BLaER1 treated with 17β-estradiol and CSF1 and Interleukin-3, amounts not matched to agents 10 nM and 100 nM (cell line): ENCODE measurements at regions not wholly inside any gene's neighbourhood (a gene's known extent, or its start where the extent isn't known, plus 50 kb on each side); places are given as distances from the start of the nearest gene placed in this dataset.

Experiments used
- H3K27ac ChIP-seq, 11 experiments: shearing (Covaris generic); formaldehyde crosslinking; 2 replicates each; pipeline ENCODE4 v1.8.1; 2022
- H3K27me3 ChIP-seq, 11 experiments: shearing (Covaris generic); formaldehyde crosslinking; 2 replicates each; pipeline ENCODE4 v1.8.1; 2022
- H3K36me3 ChIP-seq, 11 experiments: shearing (Covaris generic); formaldehyde crosslinking; 2 replicates each; pipeline ENCODE4 v1.8.1; 2022
- H3K4me1 ChIP-seq, 10 experiments: shearing (Covaris generic); formaldehyde crosslinking; 2 replicates each; pipeline ENCODE4 v1.8.1; 2022
- H3K4me2 ChIP-seq, 11 experiments: shearing (Covaris generic); formaldehyde crosslinking; 2 replicates each; pipeline ENCODE4 v1.8.1; 2022
- H3K4me3 ChIP-seq, 10 experiments: shearing (Covaris generic); formaldehyde crosslinking; 2 replicates each; pipeline ENCODE4 v1.8.1; 2022
- H3K9ac ChIP-seq, 11 experiments: shearing (Covaris generic); formaldehyde crosslinking; 2 replicates each; pipeline ENCODE4 v1.8.1; 2022
- H3K9me3 ChIP-seq, 11 experiments: shearing (Covaris generic); formaldehyde crosslinking; replicated peaks in 1 of 11; 2 replicates each; pipeline ENCODE4 v1.8.1; 2022
- H4K20me1 ChIP-seq, 11 experiments: shearing (Covaris generic); formaldehyde crosslinking; 2 replicates each; pipeline ENCODE4 v1.8.1; 2022
- Cebpa-rat ChIP-seq, 11 experiments: shearing (Covaris generic); IDR thresholded peaks; 2 replicates each; pipeline ENCODE4 v1.8.1; 2022

DNA sequence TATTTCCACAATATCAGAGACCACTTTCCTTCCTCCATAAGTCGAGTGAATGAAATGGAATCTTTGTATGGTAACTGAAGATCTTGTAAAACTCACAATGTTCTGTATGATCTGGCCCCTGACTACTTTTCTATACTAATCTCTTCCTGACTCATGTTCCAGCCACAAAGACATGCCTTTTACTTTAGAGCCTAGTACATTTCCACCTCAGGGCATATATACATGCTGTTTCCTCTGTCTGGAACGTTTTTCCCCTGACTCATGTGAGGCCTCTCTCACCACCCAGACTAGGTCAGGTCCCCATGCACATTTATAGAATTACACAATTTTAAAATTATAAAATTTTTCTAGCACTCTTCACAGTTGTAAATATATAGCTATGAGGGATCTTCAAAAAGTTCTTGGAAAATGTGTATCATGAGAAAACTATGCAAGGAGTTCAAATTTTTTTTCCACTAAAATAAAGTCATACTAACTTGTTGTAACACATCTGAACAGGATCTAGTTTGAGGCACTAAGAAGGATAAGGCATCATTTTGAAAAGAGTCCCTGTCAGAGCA is 208.8 kb downstream of the SH2D1A start:
- Histone ChIP-seq H3K27me3 (peaks cover 74 to 99% (median 91%) of the 10 kb centered on the region in 11 experiments), H3K9ac (no peak overlapping the region), H3K36me3 (no peaks in the 10 kb centered on the region), H3K9me3 (no peaks in the 10 kb centered on the region), H3K27ac (no peak overlapping the region), H3K4me1 (no peaks in the 10 kb centered on the region), H4K20me1 (no peaks in the 10 kb centered on the region), H3K4me2 (no peak overlapping the region), H3K4me3 (no peak overlapping the region)
- TF ChIP-seq Cebpa-rat (IDR thresholded peaks at IDR 0.05): no peak

DNA sequence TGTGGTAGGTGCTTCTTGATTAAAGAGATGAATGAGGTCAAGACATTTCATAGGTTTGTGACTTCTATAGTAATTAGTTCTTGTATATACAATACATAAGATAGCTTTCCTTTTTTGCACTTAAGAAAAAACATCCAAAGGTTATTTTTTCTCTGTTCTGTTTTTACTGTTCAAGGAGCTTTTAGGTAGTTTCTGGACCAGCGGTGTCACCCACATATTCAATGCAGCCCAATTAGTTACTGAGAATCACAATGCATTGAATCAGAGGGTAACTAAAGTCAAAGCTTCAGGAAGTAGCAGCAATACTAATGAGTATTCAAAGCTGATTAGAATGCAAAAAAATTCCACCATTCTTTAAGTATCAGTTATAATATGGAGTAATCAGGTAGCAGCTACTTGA is 211.6 kb downstream of the SH2D1A start:
- no peaks in the 10 kb centered on the region for H3K4me1 ChIP-seq
- no peak for TF ChIP-seq Cebpa-rat (IDR thresholded peaks at IDR 0.05)

DNA sequence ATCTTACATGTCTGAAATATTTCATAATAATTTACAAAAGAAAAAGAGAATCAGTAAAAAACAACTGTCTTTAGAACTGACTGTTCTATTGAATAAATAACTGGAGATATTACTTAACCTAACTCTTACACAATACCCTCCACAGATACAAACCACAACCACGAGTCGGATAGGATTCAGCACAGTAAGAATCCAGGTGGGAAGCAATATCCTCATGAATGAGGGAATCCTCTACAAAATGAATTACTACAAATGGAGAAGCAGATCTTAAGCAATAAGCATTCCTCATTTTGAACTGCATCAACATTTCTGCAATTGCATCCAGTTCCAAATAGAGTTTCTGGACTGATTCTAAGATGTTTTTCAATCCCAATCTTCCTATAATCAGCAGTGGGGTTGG is 227.1 kb downstream of the SH2D1A start:
- H3K9me3 ChIP-seq: no peaks in the 10 kb centered on the region
- H4K20me1 ChIP-seq: no peaks in the 10 kb centered on the region; a peak in 1 of 22 replicates
- no peak overlapping the region for H3K4me3 ChIP-seq
- H3K4me2 ChIP-seq: no peak overlapping the region
- H3K4me1 ChIP-seq: no peaks in the 10 kb centered on the region
- H3K36me3 ChIP-seq: no peaks in the 10 kb centered on the region
- TF ChIP-seq Cebpa-rat (IDR thresholded peaks at IDR 0.05): no peak
- no peak overlapping the region for H3K27ac ChIP-seq
- peaks cover 50 to 98% (median 88%) of the 10 kb centered on the region in 11 experiments for H3K27me3 ChIP-seq
- H3K9ac ChIP-seq: no peak overlapping the region

More for the DNA sequence above, 211.6 kb downstream of the SH2D1A start:
- Histone ChIP-seq H3K4me2 (no peak overlapping the region), H3K4me3 (no peak overlapping the region), H4K20me1 (0 out of 22 replicates have a peak, but pooled peaks cover 0 to 6% (median 0%) of the 10 kb centered on the region in 11 experiments), H3K27ac (no peak overlapping the region), H3K9ac (no peak overlapping the region), H3K9me3 (no peaks in the 10 kb centered on the region), H3K27me3 (peaks cover 75 to 99% (median 93%) of the 10 kb centered on the region in 11 experiments), H3K36me3 (no peaks in the 10 kb centered on the region)

DNA sequence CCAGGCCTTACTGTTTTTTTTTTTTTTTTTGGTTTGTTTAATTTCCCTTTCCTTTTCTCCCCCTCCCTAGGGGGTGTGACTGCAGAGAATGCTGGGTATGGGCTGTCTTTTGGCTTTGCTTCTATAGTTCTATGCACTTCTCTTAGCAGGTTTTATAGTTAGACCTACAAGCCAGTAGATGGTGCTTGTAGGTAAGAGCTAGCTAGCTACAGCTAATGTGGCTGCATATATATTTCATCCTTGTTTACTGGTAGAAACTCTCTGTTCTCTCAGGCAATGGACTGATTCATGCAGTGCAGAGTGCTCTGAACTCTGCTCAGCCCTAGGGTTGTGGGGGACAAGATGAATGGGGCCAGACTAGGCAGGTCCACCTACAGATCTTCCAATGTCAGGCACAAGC is 246.4 kb downstream of the SH2D1A start:
- H3K4me2 ChIP-seq: no peak overlapping the region
- peaks cover 0 to 11% (median 0%) of the 10 kb centered on the region in 11 experiments; a peak in 1 of 22 replicates for H3K9me3 ChIP-seq
- no peaks in the 10 kb centered on the region for H4K20me1 ChIP-seq
- no peak for TF ChIP-seq Cebpa-rat (IDR thresholded peaks at IDR 0.05)
- no peaks in the 10 kb centered on the region for H3K4me1 ChIP-seq
- H3K36me3 ChIP-seq: no peaks in the 10 kb centered on the region
- no peak overlapping the region for H3K9ac ChIP-seq
- H3K27me3 ChIP-seq: peaks cover 47 to 86% (median 84%) of the 10 kb centered on the region in 11 experiments; a peak in 21 of 22 replicates
- no peak overlapping the region for H3K4me3 ChIP-seq
- no peak overlapping the region for H3K27ac ChIP-seq

DNA sequence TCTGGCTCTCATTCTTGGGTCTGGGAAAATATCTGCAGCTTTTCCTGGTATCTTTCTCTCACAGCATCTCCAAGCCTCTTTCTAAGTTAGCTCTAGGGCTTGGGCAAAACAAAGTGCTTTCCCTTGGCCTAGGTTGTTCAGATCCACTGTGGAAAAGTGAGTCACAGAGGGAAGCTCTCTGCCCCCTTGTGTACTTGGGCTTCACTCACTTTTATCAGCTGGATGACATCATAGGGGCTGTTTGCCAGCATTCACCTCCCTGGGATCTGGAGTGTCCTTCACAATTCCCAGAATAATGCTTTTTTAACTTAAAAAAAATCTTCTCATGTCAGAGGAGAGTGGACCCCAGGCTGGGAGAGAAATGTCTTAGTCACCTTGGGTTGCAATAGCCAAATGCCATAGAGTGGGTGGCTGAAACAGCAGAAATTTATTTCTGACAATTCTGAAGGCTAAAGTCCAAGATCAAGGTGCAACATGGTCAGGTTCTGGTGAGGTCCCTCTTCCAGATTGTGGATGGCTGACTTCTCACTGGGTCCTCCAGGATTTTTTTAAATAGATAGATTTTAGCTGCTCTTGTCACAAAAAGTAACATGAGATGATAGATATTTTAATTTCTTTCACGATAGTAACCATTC is 247.8 kb downstream of the SH2D1A start:
- Histone ChIP-seq H3K4me3 (no peak overlapping the region), H3K27me3 (peaks cover 51 to 95% (median 91%) of the 10 kb centered on the region in 11 experiments; a peak in 21 of 22 replicates)
- TF ChIP-seq Cebpa-rat (IDR thresholded peaks at IDR 0.05): no peak

DNA sequence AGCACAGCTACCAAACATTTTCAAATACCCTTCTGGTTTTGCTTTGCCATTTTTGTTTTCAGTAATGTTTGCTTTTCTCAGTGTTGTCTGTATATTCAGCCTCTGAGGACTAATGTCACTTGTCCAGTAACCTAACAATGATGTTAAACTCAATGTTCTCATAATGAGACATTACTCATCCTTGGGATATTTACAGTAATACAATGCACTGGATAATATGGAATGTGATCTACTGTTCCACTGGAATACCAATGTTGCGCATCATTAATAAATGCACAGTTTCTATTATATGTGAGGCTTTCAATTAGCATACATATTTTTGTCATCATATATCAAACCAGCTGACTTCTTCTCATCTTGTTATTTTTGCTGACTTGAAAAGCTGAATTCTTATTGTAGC is 259.1 kb downstream of the SH2D1A start:
- no peak overlapping the region for H3K4me3 ChIP-seq
- H3K9ac ChIP-seq: no peak overlapping the region

More for the DNA sequence above, 247.8 kb downstream of the SH2D1A start:
- H3K27ac ChIP-seq: no peak overlapping the region
- H3K36me3 ChIP-seq: no peaks in the 10 kb centered on the region
- H3K4me2 ChIP-seq: no peak overlapping the region
- no peak overlapping the region for H3K9ac ChIP-seq
- no peaks in the 10 kb centered on the region for H4K20me1 ChIP-seq
- H3K9me3 ChIP-seq: peaks cover 0 to 6% (median 0%) of the 10 kb centered on the region in 11 experiments; a peak in 1 of 22 replicates
- H3K4me1 ChIP-seq: no peaks in the 10 kb centered on the region

DNA sequence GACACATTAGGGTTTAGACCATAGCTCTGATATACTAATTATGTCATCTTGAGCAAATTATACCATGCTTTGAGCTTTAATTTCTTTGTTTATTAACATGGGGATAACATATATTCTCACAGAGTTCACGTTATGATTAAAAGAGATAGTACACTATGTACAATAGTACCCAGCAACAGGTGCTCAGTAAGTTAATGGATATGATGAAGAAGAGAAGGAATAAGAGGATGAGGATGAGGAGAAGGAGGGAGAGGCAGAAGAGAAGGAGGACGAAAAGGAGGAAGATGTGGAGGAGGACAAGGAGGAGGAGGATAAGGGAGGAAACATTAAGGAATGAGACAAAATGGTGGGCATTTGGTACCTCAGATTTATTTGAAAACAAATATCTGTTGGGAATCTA is 260.4 kb downstream of the SH2D1A start:
- Histone ChIP-seq H4K20me1 (no peaks in the 10 kb centered on the region), H3K9me3 (no peaks in the 10 kb centered on the region), H3K4me1 (no peaks in the 10 kb centered on the region), H3K4me3 (no peak overlapping the region), H3K27ac (no peak overlapping the region), H3K9ac (no peak overlapping the region), H3K27me3 (peaks cover 81 to 100% (median 99%) of the 10 kb centered on the region in 11 experiments), H3K4me2 (no peak overlapping the region), H3K36me3 (no peaks in the 10 kb centered on the region)
- no peak for TF ChIP-seq Cebpa-rat (IDR thresholded peaks at IDR 0.05)

More for the DNA sequence above, 259.1 kb downstream of the SH2D1A start:
- Histone ChIP-seq H3K4me1 (no peaks in the 10 kb centered on the region), H3K4me2 (no peak overlapping the region), H4K20me1 (no peaks in the 10 kb centered on the region), H3K36me3 (no peaks in the 10 kb centered on the region), H3K9me3 (no peaks in the 10 kb centered on the region), H3K27me3 (peaks cover 82 to 100% (median 99%) of the 10 kb centered on the region in 11 experiments), H3K27ac (no peak overlapping the region)
- no peak for TF ChIP-seq Cebpa-rat (IDR thresholded peaks at IDR 0.05)

DNA sequence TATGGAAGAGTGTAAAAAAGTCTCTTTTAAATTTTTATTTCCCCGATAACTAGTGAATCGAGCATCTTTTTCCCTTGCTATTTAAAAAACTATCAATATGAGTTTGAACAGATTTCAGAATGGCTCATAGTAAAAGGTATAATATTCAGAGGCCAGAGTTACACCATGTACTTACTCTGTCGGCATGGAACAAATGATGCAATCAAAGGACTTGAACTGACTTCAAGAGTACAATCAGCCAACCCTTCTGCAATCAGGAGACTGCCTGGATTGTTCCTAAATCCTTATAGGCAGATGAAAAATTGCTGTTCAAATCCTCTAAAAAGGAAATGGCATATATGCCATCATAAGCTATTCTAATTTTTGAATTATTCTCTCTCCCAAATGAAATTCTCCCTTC is 273.3 kb downstream of the SH2D1A start:
- TF ChIP-seq Cebpa-rat (IDR thresholded peaks at IDR 0.05): no peak
- Histone ChIP-seq H3K27ac (no peak overlapping the region), H3K4me3 (no peak overlapping the region), H3K9me3 (no peaks in the 10 kb centered on the region), H3K9ac (no peak overlapping the region), H4K20me1 (no peaks in the 10 kb centered on the region), H3K4me2 (no peak overlapping the region), H3K36me3 (no peaks in the 10 kb centered on the region), H3K27me3 (peaks cover 68 to 100% (median 96%) of the 10 kb centered on the region in 11 experiments), H3K4me1 (no peaks in the 10 kb centered on the region)

DNA sequence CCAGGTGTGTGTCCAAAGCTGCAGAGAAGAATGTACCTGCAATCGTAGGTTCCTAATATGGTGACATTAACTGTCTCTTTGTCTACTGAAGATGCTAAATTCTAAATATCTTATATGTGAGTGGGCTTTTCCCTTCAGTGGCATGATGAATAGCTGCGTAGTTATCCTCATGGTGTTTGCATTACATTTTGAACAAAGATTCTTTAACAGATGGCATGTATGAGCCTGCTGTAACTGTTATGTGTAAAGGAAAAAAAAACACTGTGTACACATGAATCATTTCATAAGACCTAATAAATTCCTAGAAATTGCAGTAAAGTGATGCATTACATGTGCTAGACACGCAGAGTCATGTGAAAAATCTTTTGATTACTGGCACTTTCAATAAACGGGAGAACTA is 288.0 kb downstream of the SH2D1A start:
- no peak for TF ChIP-seq Cebpa-rat (IDR thresholded peaks at IDR 0.05)
- Histone ChIP-seq H3K4me2 (no peak overlapping the region), H3K27ac (no peak overlapping the region), H3K27me3 (peaks cover 40 to 100% (median 96%) of the 10 kb centered on the region in 11 experiments), H3K4me1 (no peaks in the 10 kb centered on the region), H4K20me1 (no peaks in the 10 kb centered on the region; a peak in 1 of 22 replicates), H3K9ac (no peak overlapping the region), H3K36me3 (no peaks in the 10 kb centered on the region), H3K9me3 (no peaks in the 10 kb centered on the region), H3K4me3 (no peak overlapping the region)
